ENCODE measurements at regions not wholly inside any gene's neighbourhood (a gene's known extent, or its start where the extent isn't known, plus 50 kb on each side); places are given as distances from the start of the nearest gene placed in this dataset.
"Not testable (repeated sequence)": the region's sequence is repeated elsewhere in the genome, so short reads cannot be mapped to it uniquely, and the experiment has no call there.

GRCh38 chr18:73045037-73045436 is 177.2 kb upstream of the NETO1 start:
- no peak for DNase-seq

- no peak for DNase-seq
Observed at GRCh38 chr18:73043611-73044010, 175.8 kb upstream of the NETO1 start.

- DNase-seq: no peak
Observed at GRCh38 chr18:73043211-73043610, 175.4 kb upstream of the NETO1 start.

GRCh38 chr18:73040247-73040646 is 172.5 kb upstream of the NETO1 start:
- DNase-seq: no peak

- no peak for DNase-seq
Observed at GRCh38 chr18:73038336-73038735, 170.5 kb upstream of the NETO1 start.

GRCh38 chr18:73023975-73024374 is 156.2 kb upstream of the NETO1 start:
- no peak for DNase-seq

GRCh38 chr18:73009691-73010090 is 141.9 kb upstream of the NETO1 start:
- DNase-seq: no peak

- DNase-seq: no peak
Observed at GRCh38 chr18:73007915-73008308, 140.1 kb upstream of the NETO1 start.

- no peak for DNase-seq
Observed at GRCh38 chr18:73007195-73007914, 139.6 kb upstream of the NETO1 start.

- no peak for DNase-seq
Observed at GRCh38 chr18:73006331-73006730, 138.5 kb upstream of the NETO1 start.

GRCh38 chr18:73004260-73004659 is 136.5 kb upstream of the NETO1 start:
- no peak for DNase-seq

GRCh38 chr18:72999971-73000607 is 132.3 kb upstream of the NETO1 start:
- no peak for DNase-seq

- no peak for DNase-seq
Observed at GRCh38 chr18:72995558-72995957, 127.8 kb upstream of the NETO1 start.

GRCh38 chr18:72993250-72993649 is 125.5 kb upstream of the NETO1 start:
- no peak for DNase-seq

- DNase-seq: no peak
Observed at GRCh38 chr18:72991379-72991778, 123.6 kb upstream of the NETO1 start.

GRCh38 chr18:72987570-72987969 is 119.8 kb upstream of the NETO1 start:
- not testable (repeated sequence) for DNase-seq

- DNase-seq: no peak
Observed at GRCh38 chr18:72986103-72986502, 118.3 kb upstream of the NETO1 start.

- no peak for DNase-seq
Observed at GRCh38 chr18:72985686-72986085, 117.9 kb upstream of the NETO1 start.

- no peak for DNase-seq
Observed at GRCh38 chr18:72984290-72984689, 116.5 kb upstream of the NETO1 start.

GRCh38 chr18:72973841-72974240 is 106.1 kb upstream of the NETO1 start:
- no peak for DNase-seq

- DNase-seq: no peak
Observed at GRCh38 chr18:72965616-72966015, 97.8 kb upstream of the NETO1 start.

- DNase-seq: not testable (repeated sequence)
Observed at GRCh38 chr18:72958195-72958594, 90.4 kb upstream of the NETO1 start.

- DNase-seq: no peak
Observed at GRCh38 chr18:72948439-72948838, 80.7 kb upstream of the NETO1 start.

- DNase-seq: no peak
Observed at GRCh38 chr18:72942766-72943165, 75.0 kb upstream of the NETO1 start.

- no peak for DNase-seq
Observed at GRCh38 chr18:72940986-72941385, 73.2 kb upstream of the NETO1 start.

Data from activated CD4-positive, alpha-beta T cell treated with anti-CD3 and anti-CD28 coated beads, Interleukin-2, amount 50 U/mL, for 4 hours (primary cell).